ENCODE measurements at regions not wholly inside any gene's neighbourhood (a gene's known extent, or its start where the extent isn't known, plus 50 kb on each side); places are given as distances from the start of the nearest gene placed in this dataset.
"Not testable (repeated sequence)": the region's sequence is repeated elsewhere in the genome, so short reads cannot be mapped to it uniquely, and the experiment has no call there.

- 83 to 100% methylated on average over 1 of the region's 2 CpGs for WGBS, 2 experiments (ENCODE audit: insufficient coverage in 2 of 2)
- Histone ChIP-seq H3K27ac (ENCODE audit: low read depth, low read length, severe bottlenecking) (no peak overlapping the region), H3K36me3 (ENCODE audit: control insufficient read depth, insufficient read depth, low read length) (no peaks in the 10 kb centered on the region), H3K4me1 (ENCODE audit: control insufficient read depth, insufficient read depth, low read length, poor library complexity, severe bottlenecking) (no peaks in the 10 kb centered on the region), H3K9me3 (ENCODE audit: control insufficient read depth, low read length) (no peaks in the 10 kb centered on the region), H3K4me3 (ENCODE audit: extremely low read depth, insufficient read depth, low read length, poor library complexity, severe bottlenecking) (no peak overlapping the region)
These were observed 284.7 kb downstream of the DUSP6 start for GRCh38 chr12:89067421-89068187.

DNA sequence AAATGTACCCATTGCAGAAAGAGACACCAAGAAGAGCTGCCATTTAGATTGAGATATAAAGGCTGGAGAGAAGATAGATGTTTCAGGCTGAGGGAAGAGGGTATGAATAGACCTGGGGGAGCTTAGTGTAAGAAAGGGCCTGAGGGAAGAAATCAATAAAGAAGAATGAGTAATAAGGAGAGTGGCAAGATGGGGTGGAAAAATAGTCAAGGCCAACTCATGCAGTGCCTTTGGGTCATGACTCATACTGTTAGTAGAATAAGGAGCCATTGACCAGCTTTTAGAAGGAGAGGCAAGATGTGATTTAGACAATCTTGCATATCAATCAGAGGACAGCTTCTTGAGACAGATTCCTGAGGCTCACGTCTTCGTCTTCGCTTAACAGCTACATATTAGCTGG, 287.5 kb downstream of the DUSP6 start:
- H3K9me3 ChIP-seq (ENCODE audit: control insufficient read depth, low read length): no peaks in the 10 kb centered on the region
- WGBS, 2 experiments (ENCODE audit: insufficient coverage in 2 of 2): 92% methylated on average over 2 of the region's 3 CpGs; no CpG with 5 or more reads in 1 of the 2 experiments
- H3K27ac ChIP-seq (ENCODE audit: low read depth, low read length, severe bottlenecking): no peak overlapping the region

DNA sequence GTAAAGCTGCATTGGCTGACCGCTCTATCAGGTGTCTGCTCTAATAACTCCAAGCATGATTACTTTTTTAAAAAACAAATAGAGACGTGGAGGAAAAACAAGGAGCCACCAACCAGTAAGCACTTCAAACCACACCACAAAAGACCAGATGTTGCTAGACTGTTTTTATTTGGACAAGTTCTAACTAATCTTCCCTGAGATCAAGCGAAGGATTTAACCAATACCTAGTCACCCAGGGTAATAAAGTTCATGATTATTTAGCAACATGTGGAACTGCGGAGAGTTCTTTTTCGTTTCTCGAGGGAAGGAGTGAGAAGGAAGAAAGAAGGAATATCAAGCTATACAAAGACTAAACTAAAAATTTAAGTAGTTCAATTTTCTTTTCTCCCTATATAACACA, 288.1 kb downstream of the DUSP6 start:
- WGBS, 2 experiments (ENCODE audit: insufficient coverage in 2 of 2): 100% methylated on average over 1 of the region's 6 CpGs

More for the DNA sequence above, 287.5 kb downstream of the DUSP6 start:
- no peak overlapping the region for H3K4me3 ChIP-seq (ENCODE audit: extremely low read depth, insufficient read depth, low read length, poor library complexity, severe bottlenecking)
- no peaks in the 10 kb centered on the region for H3K36me3 ChIP-seq (ENCODE audit: control insufficient read depth, insufficient read depth, low read length)
- H3K4me1 ChIP-seq (ENCODE audit: control insufficient read depth, insufficient read depth, low read length, poor library complexity, severe bottlenecking): peaks cover 8% of the 10 kb centered on the region

DNA sequence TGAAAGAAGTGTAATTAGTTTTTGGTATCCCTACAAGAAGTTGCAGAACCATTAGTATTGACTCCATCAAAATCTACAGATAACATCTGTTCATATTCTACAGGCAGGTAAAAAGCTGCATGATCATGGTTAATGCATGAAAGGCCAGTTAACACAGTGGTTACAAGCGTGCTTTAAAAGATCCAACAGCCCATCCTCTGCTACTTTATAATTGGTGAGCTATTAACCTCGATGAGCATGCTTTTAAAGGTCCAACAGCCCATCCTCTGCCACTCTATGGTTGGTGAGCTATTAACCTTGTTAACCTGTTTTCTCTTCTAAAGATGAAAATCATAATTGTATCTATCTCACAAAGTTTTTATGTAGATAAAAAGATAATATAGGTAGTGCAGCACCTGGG, 289.3 kb downstream of the DUSP6 start:
- H3K9me3 ChIP-seq (ENCODE audit: control insufficient read depth, low read length): no peaks in the 10 kb centered on the region
- no peak overlapping the region for H3K27ac ChIP-seq (ENCODE audit: low read depth, low read length, severe bottlenecking)
- 87 to 100% methylated on average over 1 to 2 of the region's 2 CpGs for WGBS, 2 experiments (ENCODE audit: insufficient coverage in 2 of 2)
- H3K36me3 ChIP-seq (ENCODE audit: control insufficient read depth, insufficient read depth, low read length): no peaks in the 10 kb centered on the region
- H3K4me3 ChIP-seq (ENCODE audit: extremely low read depth, insufficient read depth, low read length, poor library complexity, severe bottlenecking): no peak overlapping the region
- peaks cover 23% of the 10 kb centered on the region for H3K4me1 ChIP-seq (ENCODE audit: control insufficient read depth, insufficient read depth, low read length, poor library complexity, severe bottlenecking)

More for the DNA sequence above, 288.1 kb downstream of the DUSP6 start:
- H3K27ac ChIP-seq (ENCODE audit: low read depth, low read length, severe bottlenecking): no peak overlapping the region
- H3K4me1 ChIP-seq (ENCODE audit: control insufficient read depth, insufficient read depth, low read length, poor library complexity, severe bottlenecking): peaks cover 14% of the 10 kb centered on the region
- no peaks in the 10 kb centered on the region for H3K9me3 ChIP-seq (ENCODE audit: control insufficient read depth, low read length)
- H3K36me3 ChIP-seq (ENCODE audit: control insufficient read depth, insufficient read depth, low read length): no peaks in the 10 kb centered on the region
- no peak overlapping the region for H3K4me3 ChIP-seq (ENCODE audit: extremely low read depth, insufficient read depth, low read length, poor library complexity, severe bottlenecking)

- 36 to 58% methylated on average over 3 to 6 of the region's 9 CpGs for WGBS, 2 experiments (ENCODE audit: insufficient coverage in 2 of 2)
- Histone ChIP-seq H3K9me3 (ENCODE audit: control insufficient read depth, low read length) (no peaks in the 10 kb centered on the region), H3K36me3 (ENCODE audit: control insufficient read depth, insufficient read depth, low read length) (no peaks in the 10 kb centered on the region), H3K27ac (ENCODE audit: low read depth, low read length, severe bottlenecking) (peak overlapping the region; percentile 50), H3K4me1 (ENCODE audit: control insufficient read depth, insufficient read depth, low read length, poor library complexity, severe bottlenecking) (peaks cover 23% of the 10 kb centered on the region), H3K4me3 (ENCODE audit: extremely low read depth, insufficient read depth, low read length, poor library complexity, severe bottlenecking) (no peak overlapping the region)
These were observed 292.4 kb downstream of the DUSP6 start for GRCh38 chr12:89059721-89060541.

GRCh38 chr12:89059056-89059455, 293.2 kb downstream of the DUSP6 start:
- Histone ChIP-seq H3K36me3 (ENCODE audit: control insufficient read depth, insufficient read depth, low read length) (no peaks in the 10 kb centered on the region), H3K4me3 (ENCODE audit: extremely low read depth, insufficient read depth, low read length, poor library complexity, severe bottlenecking) (no peak overlapping the region), H3K4me1 (ENCODE audit: control insufficient read depth, insufficient read depth, low read length, poor library complexity, severe bottlenecking) (peaks cover 23% of the 10 kb centered on the region), H3K9me3 (ENCODE audit: control insufficient read depth, low read length) (no peaks in the 10 kb centered on the region), H3K27ac (ENCODE audit: low read depth, low read length, severe bottlenecking) (no peak overlapping the region)
- 100% methylated on average over 1 to 2 of the region's 3 CpGs for WGBS, 2 experiments (ENCODE audit: insufficient coverage in 2 of 2)

DNA sequence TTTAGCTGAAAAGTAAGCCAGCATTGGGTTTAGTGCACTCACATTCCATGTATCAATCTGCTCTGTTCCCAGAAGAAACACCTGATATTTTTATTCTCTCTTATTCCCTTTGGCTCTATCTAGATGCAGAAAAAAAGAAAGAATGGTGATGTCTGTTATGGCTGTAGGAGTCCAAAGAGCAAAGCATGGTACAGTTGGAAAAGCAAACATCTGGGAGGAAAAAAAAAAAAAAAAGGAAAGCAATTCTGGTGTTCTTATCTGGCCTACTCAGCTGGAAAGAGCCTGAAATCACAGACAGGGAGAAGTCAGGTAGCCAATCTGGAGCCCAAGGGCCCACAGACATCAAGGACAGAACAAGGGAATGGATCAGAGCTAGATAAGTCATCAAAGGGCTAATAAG, 293.9 kb downstream of the DUSP6 start:
- H3K4me1 ChIP-seq (ENCODE audit: control insufficient read depth, insufficient read depth, low read length, poor library complexity, severe bottlenecking): peaks cover 23% of the 10 kb centered on the region
- no peaks in the 10 kb centered on the region for H3K36me3 ChIP-seq (ENCODE audit: control insufficient read depth, insufficient read depth, low read length)
- peaks cover 5% of the 10 kb centered on the region for H3K9me3 ChIP-seq (ENCODE audit: control insufficient read depth, low read length)
- H3K4me3 ChIP-seq (ENCODE audit: extremely low read depth, insufficient read depth, low read length, poor library complexity, severe bottlenecking): no peak overlapping the region
- H3K27ac ChIP-seq (ENCODE audit: low read depth, low read length, severe bottlenecking): no peak overlapping the region

- H3K4me3 ChIP-seq (ENCODE audit: extremely low read depth, insufficient read depth, low read length, poor library complexity, severe bottlenecking); H3K27ac ChIP-seq (ENCODE audit: low read depth, low read length, severe bottlenecking); H3K36me3 ChIP-seq (ENCODE audit: control insufficient read depth, insufficient read depth, low read length); H3K4me1 ChIP-seq (ENCODE audit: control insufficient read depth, insufficient read depth, low read length, poor library complexity, severe bottlenecking): not testable (repeated sequence)
- WGBS, 2 experiments (ENCODE audit: insufficient coverage in 2 of 2): 100% methylated on average over 1 of the region's 4 CpGs; no CpG with 5 or more reads in 1 of the 2 experiments
- peaks cover 13% of the 10 kb centered on the region for H3K9me3 ChIP-seq (ENCODE audit: control insufficient read depth, low read length)
These were observed 298.5 kb downstream of the DUSP6 start for GRCh38 chr12:89053817-89054216.

- Histone ChIP-seq H3K36me3 (ENCODE audit: control insufficient read depth, insufficient read depth, low read length) (no peaks in the 10 kb centered on the region), H3K4me3 (ENCODE audit: extremely low read depth, insufficient read depth, low read length, poor library complexity, severe bottlenecking) (no peak overlapping the region), H3K4me1 (ENCODE audit: control insufficient read depth, insufficient read depth, low read length, poor library complexity, severe bottlenecking) (no peaks in the 10 kb centered on the region), H3K27ac (ENCODE audit: low read depth, low read length, severe bottlenecking) (no peak overlapping the region), H3K9me3 (ENCODE audit: control insufficient read depth, low read length) (peaks cover 13% of the 10 kb centered on the region)
- 0% methylated on average over 1 of the region's 2 CpGs; no CpG with 5 or more reads in 1 of the 2 experiments for WGBS, 2 experiments (ENCODE audit: insufficient coverage in 2 of 2)
These were observed 301.1 kb downstream of the DUSP6 start for GRCh38 chr12:89051065-89051677.

DNA sequence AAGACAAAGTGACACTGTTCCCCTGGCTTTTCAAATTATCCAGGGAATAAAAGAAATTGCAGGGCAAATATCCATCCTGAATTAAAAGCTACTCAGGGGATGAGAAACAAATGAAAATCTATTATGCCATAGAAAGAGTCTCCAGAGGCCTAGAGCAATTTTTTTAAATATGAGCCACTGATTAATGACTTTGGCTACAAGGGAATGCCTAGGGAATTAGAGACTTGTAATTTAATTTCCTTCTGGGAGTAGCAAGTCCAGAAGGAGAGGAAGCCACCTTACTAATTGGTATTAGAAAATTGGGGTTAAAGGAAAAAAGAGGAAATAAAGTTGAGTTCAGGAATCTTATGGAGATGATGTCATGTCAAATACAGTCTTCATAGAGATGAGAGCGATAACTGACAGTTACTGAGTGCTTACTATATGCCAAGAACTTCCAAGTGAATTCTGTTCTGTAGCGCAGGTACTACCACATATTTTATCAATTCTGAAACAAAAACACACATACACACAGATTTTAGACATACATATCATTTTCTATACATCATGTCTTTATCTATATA, 304.4 kb downstream of the DUSP6 start:
- H3K4me3 ChIP-seq (ENCODE audit: extremely low read depth, insufficient read depth, low read length, poor library complexity, severe bottlenecking): no peak overlapping the region
- H3K36me3 ChIP-seq (ENCODE audit: control insufficient read depth, insufficient read depth, low read length): no peaks in the 10 kb centered on the region
- 94% methylated on average over 2 of the region's 2 CpGs; no CpG with 5 or more reads in 1 of the 2 experiments for WGBS, 2 experiments (ENCODE audit: insufficient coverage in 2 of 2)
- H3K27ac ChIP-seq (ENCODE audit: low read depth, low read length, severe bottlenecking): no peak overlapping the region
- H3K9me3 ChIP-seq (ENCODE audit: control insufficient read depth, low read length): peaks cover 6% of the 10 kb centered on the region
- H3K4me1 ChIP-seq (ENCODE audit: control insufficient read depth, insufficient read depth, low read length, poor library complexity, severe bottlenecking): no peaks in the 10 kb centered on the region

Data from mesodermal cell (in vitro differentiated cells).